HG02943 (cell line): ENCODE measurements at regions not wholly inside any gene's neighbourhood (a gene's known extent, or its start where the extent isn't known, plus 50 kb on each side); places are given as distances from the start of the nearest gene placed in this dataset.

Source experiments
- ATAC-seq: cut with Tn5 transposase; IDR thresholded peaks from one replicate; pipeline ENCODE4 v1.9.1; 2021; ENCODE audit warnings: mild to moderate bottlenecking, low read depth, moderate library complexity; ENCODE audit not compliant: unreplicated experiment

- ATAC-seq: no peak
These were observed 200.4 kb upstream of the PMFBP1 start for GRCh38 chr16:72372087-72373045.

- ATAC-seq: no peak
These were observed 199.5 kb upstream of the PMFBP1 start for GRCh38 chr16:72371307-72372086.

GRCh38 chr16:72369274-72369673 is 197.3 kb upstream of the PMFBP1 start:
- ATAC-seq: no peak

GRCh38 chr16:72367851-72368250 is 195.9 kb upstream of the PMFBP1 start:
- ATAC-seq: no peak

GRCh38 chr16:72362973-72363372 is 191.0 kb upstream of the PMFBP1 start:
- ATAC-seq: no peak

GRCh38 chr16:72362476-72362875 is 190.5 kb upstream of the PMFBP1 start:
- no peak for ATAC-seq

GRCh38 chr16:72357910-72358309 is 186.0 kb upstream of the PMFBP1 start:
- no peak for ATAC-seq

GRCh38 chr16:72355561-72355960 is 183.6 kb upstream of the PMFBP1 start:
- no peak for ATAC-seq

- ATAC-seq: no peak
These were observed 177.8 kb upstream of the PMFBP1 start for GRCh38 chr16:72349719-72350118.

GRCh38 chr16:72332926-72333325 is 161.0 kb upstream of the PMFBP1 start:
- ATAC-seq: no peak

- ATAC-seq: no peak
These were observed 152.6 kb upstream of the PMFBP1 start for GRCh38 chr16:72324578-72324977.

GRCh38 chr16:72317446-72317845 is 145.5 kb upstream of the PMFBP1 start:
- ATAC-seq: no peak

GRCh38 chr16:72313903-72314302 is 141.9 kb upstream of the PMFBP1 start:
- no peak for ATAC-seq

- ATAC-seq: no peak
These were observed 140.9 kb upstream of the PMFBP1 start for GRCh38 chr16:72312828-72313227.

GRCh38 chr16:72311426-72311825 is 139.5 kb upstream of the PMFBP1 start:
- no peak for ATAC-seq

GRCh38 chr16:72309001-72309400 is 137.0 kb upstream of the PMFBP1 start:
- ATAC-seq: no peak

GRCh38 chr16:72308396-72308795 is 136.4 kb upstream of the PMFBP1 start:
- no peak for ATAC-seq

GRCh38 chr16:72302332-72302731 is 130.4 kb upstream of the PMFBP1 start:
- ATAC-seq: no peak

GRCh38 chr16:72301523-72302236 is 129.7 kb upstream of the PMFBP1 start:
- no peak for ATAC-seq

GRCh38 chr16:72300892-72301291 is 128.9 kb upstream of the PMFBP1 start:
- ATAC-seq: no peak

GRCh38 chr16:72299684-72300243 is 127.8 kb upstream of the PMFBP1 start:
- ATAC-seq: no peak
